Peyer's patch (tissue), 4 donors: ENCODE measurements at regions not wholly inside any gene's neighbourhood (a gene's known extent, or its start where the extent isn't known, plus 50 kb on each side); places are given as distances from the start of the nearest gene placed in this dataset.

Experiments
- POLR2A ChIP-seq, 2 donors: fragments of 450-650 bp; IDR thresholded peaks; one replicate each; pipeline ENCODE4 v1.5.1; 2017; ENCODE audit warnings: antibody characterized with exemption in 2 of 2, mild to moderate bottlenecking in 2 of 2, moderate library complexity in 2 of 2
- TF ChIP-seq, protein P1 (sequence below), 6 experiments: fragments of 450-650 bp in 4 of 6; fragments of 200-600 bp in 2 of 6; sonication (generic) in 1 of 6; IDR thresholded peaks; one replicate each; pipeline ENCODE4 v1.5.1; 2017 to 2019; ENCODE audit warnings: antibody characterized with exemption in 6 of 6, mild to moderate bottlenecking in 3 of 6, moderate library complexity in 1 of 6

DNA sequence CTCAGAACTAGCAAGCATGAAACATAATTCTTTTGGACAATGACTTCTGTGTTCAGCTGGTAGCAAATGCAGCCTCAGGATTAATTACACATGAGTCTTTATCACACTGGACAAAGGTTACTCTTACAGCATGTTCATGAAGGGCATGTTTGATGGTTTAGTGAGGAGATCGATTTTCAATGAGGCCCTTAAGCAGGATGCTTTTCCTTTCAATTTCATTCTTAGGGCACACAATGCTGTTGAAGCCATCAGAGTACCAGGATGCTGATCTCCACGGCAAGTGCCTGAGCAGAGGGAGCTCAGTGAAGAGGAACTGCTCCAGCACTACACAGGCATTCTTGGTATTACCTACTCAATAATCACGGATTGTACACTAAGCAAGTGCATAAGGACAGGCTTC is 542.0 kb downstream of the SNAPC1 start:
- TF ChIP-seq POLR2A (IDR thresholded peaks at IDR 0.05) = no peak
- TF ChIP-seq, protein P1, sequence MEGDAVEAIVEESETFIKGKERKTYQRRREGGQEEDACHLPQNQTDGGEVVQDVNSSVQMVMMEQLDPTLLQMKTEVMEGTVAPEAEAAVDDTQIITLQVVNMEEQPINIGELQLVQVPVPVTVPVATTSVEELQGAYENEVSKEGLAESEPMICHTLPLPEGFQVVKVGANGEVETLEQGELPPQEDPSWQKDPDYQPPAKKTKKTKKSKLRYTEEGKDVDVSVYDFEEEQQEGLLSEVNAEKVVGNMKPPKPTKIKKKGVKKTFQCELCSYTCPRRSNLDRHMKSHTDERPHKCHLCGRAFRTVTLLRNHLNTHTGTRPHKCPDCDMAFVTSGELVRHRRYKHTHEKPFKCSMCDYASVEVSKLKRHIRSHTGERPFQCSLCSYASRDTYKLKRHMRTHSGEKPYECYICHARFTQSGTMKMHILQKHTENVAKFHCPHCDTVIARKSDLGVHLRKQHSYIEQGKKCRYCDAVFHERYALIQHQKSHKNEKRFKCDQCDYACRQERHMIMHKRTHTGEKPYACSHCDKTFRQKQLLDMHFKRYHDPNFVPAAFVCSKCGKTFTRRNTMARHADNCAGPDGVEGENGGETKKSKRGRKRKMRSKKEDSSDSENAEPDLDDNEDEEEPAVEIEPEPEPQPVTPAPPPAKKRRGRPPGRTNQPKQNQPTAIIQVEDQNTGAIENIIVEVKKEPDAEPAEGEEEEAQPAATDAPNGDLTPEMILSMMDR (IDR thresholded peaks at IDR 0.05) = no peak
